GM10248 (cell line): ENCODE measurements at regions not wholly inside any gene's neighbourhood (a gene's known extent, or its start where the extent isn't known, plus 50 kb on each side); places are given as distances from the start of the nearest gene placed in this dataset.

Experiments
- CTCF ChIA-PET: fragments of 300-600 bp; sonication (Branson Sonifier 250); formaldehyde crosslinking; extraction: SDS; loops from one replicate; lab custom pipeline; 2021; ENCODE audit warnings: antibody characterized with exemption; lab: Yijun Ruan, JAX
- POLR2A ChIA-PET: fragments of 350-650 bp; sonication (Branson Sonifier 250); formaldehyde crosslinking; extraction: SDS; loops from one replicate; lab custom pipeline; 2020; ENCODE audit warnings: antibody characterized with exemption; lab: Yijun Ruan, JAX
- DNase-seq: peaks from one replicate; pipeline ENCODE4 v3.0.0; 2012; ENCODE audit errors: extremely low spot score
- TF ChIP-seq, protein P1 (sequence below): IDR thresholded peaks from 2 replicates; pipeline ENCODE4 v1.5.1; 2012; ENCODE audit warnings: mild to moderate bottlenecking, low read depth; ENCODE audit errors: extremely low read depth, missing control alignments, control extremely low read depth

DNA sequence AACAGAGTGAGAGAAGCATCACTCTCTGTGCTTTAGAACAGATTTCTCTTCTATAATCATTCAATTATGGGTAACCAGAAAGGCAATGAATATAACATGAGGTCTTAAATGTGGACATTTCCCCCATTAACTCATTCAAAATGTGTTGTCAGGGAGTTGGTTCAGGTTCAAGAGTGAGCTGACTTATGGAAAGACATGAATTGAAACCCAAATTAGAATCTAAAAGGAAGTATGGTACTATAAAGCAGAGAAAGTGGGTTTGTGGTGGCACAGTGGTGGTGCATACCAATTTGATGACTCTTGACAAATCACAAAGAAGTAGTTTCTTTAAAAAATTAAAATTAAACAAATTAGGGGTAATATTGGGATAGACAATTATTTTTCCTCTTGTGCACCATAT lies 114.6 kb upstream of the MEOX2 start:
- DNase-seq, result no peak
- CTCF ChIA-PET, result no interaction called here
- POLR2A ChIA-PET, result no interaction called here
- TF ChIP-seq, protein P1, sequence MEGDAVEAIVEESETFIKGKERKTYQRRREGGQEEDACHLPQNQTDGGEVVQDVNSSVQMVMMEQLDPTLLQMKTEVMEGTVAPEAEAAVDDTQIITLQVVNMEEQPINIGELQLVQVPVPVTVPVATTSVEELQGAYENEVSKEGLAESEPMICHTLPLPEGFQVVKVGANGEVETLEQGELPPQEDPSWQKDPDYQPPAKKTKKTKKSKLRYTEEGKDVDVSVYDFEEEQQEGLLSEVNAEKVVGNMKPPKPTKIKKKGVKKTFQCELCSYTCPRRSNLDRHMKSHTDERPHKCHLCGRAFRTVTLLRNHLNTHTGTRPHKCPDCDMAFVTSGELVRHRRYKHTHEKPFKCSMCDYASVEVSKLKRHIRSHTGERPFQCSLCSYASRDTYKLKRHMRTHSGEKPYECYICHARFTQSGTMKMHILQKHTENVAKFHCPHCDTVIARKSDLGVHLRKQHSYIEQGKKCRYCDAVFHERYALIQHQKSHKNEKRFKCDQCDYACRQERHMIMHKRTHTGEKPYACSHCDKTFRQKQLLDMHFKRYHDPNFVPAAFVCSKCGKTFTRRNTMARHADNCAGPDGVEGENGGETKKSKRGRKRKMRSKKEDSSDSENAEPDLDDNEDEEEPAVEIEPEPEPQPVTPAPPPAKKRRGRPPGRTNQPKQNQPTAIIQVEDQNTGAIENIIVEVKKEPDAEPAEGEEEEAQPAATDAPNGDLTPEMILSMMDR, result no peak

DNA sequence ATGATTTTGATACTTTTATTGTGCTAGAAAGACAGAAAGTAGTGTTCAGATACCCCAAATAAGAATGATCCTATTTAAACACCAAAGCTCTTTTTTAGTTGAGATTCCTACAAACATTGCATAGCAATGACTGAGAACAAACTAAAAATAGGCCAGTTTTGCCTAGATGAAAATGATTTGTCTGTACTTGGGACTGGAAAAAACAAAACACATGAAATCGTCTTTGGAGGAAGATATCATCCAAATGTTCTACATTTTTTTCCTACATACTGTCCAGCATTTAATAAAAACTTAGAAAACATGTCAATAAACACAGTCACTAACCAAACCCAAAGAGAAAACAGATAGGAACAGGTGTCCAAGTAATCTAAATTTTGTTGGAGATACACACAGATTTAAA lies 111.6 kb upstream of the MEOX2 start:
- no peak for DNase-seq
- CTCF ChIA-PET, result interaction anchor here (1.3 to 1.9 kb wide), 2 partner anchors 15 to 16 kb away, joined by 3 to 6 read pairs; no protein-coding TSS in a partner anchor
- POLR2A ChIA-PET, result no interaction called here
- TF ChIP-seq, protein P1, result no peak

DNA sequence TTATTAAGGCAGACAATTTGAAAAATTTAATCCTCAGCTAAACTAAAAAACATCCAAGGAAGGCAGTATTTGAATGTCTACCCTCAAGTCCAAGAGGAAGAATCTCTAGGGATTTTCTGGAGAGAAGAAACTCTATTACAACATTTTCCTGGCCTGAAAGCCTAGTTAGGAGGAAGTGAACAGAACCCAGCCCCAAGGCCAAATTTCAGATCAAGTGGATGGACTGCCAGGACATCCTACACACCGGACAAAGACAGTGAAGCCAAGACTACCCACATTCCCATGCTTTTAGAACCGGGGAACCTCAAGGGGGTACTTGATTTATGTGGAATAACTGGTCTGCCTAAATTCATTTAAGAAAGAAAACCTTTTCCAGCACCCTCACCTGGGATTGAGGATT lies 108.9 kb upstream of the MEOX2 start:
- POLR2A ChIA-PET, result no interaction called here
- CTCF ChIA-PET, result no interaction called here
- DNase-seq, result no peak
- TF ChIP-seq, protein P1, result no peak

DNA sequence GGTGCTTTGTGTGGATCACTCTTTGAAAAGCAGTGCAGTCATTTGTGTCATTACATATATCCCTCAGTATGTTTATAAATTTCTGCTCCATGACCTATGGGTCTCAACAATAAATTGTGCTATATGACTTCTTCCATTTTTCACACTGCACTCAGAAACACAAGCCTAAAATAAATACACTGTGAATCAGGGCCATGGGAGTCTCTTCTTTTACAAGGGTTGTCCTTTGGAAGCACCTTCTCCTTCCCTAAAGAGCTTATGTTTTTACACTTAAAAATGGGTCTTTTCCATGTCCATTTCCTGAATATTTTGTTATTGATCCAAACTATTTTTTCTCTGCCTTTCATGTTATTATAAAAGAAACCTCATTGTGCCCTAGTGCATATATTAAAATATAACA lies 108.3 kb upstream of the MEOX2 start:
- no peak for DNase-seq
- TF ChIP-seq, protein P1, result no peak
- ChIA-PET CTCF (no interaction called here), POLR2A (no interaction called here)

DNA sequence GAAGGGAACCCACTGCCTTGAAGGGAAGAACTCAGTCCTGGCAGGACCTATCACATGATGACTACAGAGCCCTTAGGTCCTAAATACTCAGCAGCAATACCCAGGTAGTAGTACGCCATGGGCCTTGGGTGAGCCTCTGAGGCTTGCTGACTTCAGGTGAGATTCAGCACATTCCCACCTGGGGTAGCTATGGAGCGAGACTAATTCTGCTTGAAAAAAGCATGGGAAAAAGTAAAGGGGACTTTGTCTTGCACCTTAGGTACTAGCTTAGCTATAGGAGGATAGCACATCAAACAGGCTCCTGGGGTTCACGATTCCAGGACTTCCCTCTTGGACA lies 98.2 kb upstream of the MEOX2 start:
- no peak for DNase-seq
- TF ChIP-seq, protein P1, result no peak
- POLR2A ChIA-PET, result no interaction called here
- CTCF ChIA-PET, result no interaction called here

DNA sequence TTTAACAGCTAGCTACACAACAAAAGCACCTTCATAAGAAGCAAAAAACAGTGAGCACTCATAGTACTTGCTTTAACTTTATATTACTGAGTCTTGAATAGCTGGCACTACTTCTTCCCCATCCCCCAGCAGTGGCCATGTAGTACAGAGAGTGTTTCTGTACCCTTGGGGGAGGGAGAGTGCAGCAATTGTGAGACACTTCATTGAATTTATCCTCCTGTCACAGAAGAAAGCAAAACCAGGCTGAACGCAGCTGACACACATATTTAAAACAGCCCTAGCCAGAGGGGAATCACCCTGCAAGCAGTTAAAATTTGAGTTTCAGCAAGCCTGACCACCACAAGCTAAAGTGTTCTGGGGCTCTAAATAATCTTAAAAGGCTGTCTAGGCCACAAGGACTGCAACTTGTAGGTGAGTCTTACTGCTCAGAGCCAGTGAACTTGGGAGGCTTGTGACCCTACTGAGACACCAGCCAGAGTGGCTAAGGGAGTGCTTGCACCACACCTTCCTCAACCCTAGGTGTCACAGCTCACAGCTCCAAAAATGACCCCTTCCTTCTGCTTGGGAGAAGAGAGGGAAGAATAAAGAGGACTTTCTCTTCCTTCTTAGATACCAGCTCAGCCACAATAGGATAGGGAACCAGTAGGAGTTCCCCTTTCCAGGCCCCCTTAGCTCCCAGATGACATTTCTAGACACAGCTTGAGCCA lies 97.7 kb upstream of the MEOX2 start:
- TF ChIP-seq, protein P1, result no peak
- ChIA-PET POLR2A (interaction anchor here (0.5 kb wide), 1 partner anchor 107 kb away, joined by 3 read pairs; no protein-coding TSS in a partner anchor), CTCF (no interaction called here)
- no peak for DNase-seq
